ENCODE measurements at regions not wholly inside any gene's neighbourhood (a gene's known extent, or its start where the extent isn't known, plus 50 kb on each side); places are given as distances from the start of the nearest gene placed in this dataset.
"Not testable (repeated sequence)": the region's sequence is repeated elsewhere in the genome, so short reads cannot be mapped to it uniquely, and the experiment has no call there.

- no peak for FAIRE-seq
These were observed 414.4 kb upstream of the MMS22L start for GRCh38 chr6:97697456-97697855.

- no peak for FAIRE-seq
These were observed 418.8 kb upstream of the MMS22L start for GRCh38 chr6:97701801-97702200.

GRCh38 chr6:97702248-97702647, 419.2 kb upstream of the MMS22L start:
- FAIRE-seq = no peak

GRCh38 chr6:97703661-97704060, 420.6 kb upstream of the MMS22L start:
- no peak for FAIRE-seq

GRCh38 chr6:97705568-97705967, 422.6 kb upstream of the MMS22L start:
- no peak for FAIRE-seq

- FAIRE-seq = no peak
These were observed 429.7 kb upstream of the MMS22L start for GRCh38 chr6:97712751-97713150.

- FAIRE-seq = no peak
These were observed 431.8 kb upstream of the MMS22L start for GRCh38 chr6:97714772-97715171.

GRCh38 chr6:97717086-97717485, 434.1 kb upstream of the MMS22L start:
- no peak for FAIRE-seq

GRCh38 chr6:97726378-97726777, 443.4 kb upstream of the MMS22L start:
- no peak for FAIRE-seq

- FAIRE-seq = no peak
These were observed 449.0 kb upstream of the MMS22L start for GRCh38 chr6:97732045-97732444.

- FAIRE-seq = no peak
These were observed 474.6 kb upstream of the MMS22L start for GRCh38 chr6:97757575-97757974.

GRCh38 chr6:97765461-97765860, 482.4 kb upstream of the MMS22L start:
- no peak for FAIRE-seq

- FAIRE-seq = no peak
These were observed 488.4 kb upstream of the MMS22L start for GRCh38 chr6:97771372-97771771.

- FAIRE-seq = no peak
These were observed 492.0 kb upstream of the MMS22L start for GRCh38 chr6:97775012-97775411.

GRCh38 chr6:97778290-97779038, 495.4 kb upstream of the MMS22L start:
- no peak for FAIRE-seq

- not testable (repeated sequence) for FAIRE-seq
These were observed 496.2 kb upstream of the MMS22L start for GRCh38 chr6:97779039-97779766.

- FAIRE-seq = no peak
These were observed 508.0 kb upstream of the MMS22L start for GRCh38 chr6:97790926-97791590.

GRCh38 chr6:97805596-97805995, 522.6 kb upstream of the MMS22L start:
- no peak for FAIRE-seq

- no peak for FAIRE-seq
These were observed 529.9 kb upstream of the MMS22L start for GRCh38 chr6:97812940-97813339.

- no peak for FAIRE-seq
These were observed 531.0 kb upstream of the MMS22L start for GRCh38 chr6:97813889-97814567.

GRCh38 chr6:97815301-97815812, 532.3 kb upstream of the MMS22L start:
- no peak for FAIRE-seq

- FAIRE-seq = no peak
These were observed 533.5 kb upstream of the MMS22L start for GRCh38 chr6:97816526-97816925.

- no peak for FAIRE-seq
These were observed 536.7 kb upstream of the MMS22L start for GRCh38 chr6:97819710-97820109.
